Progenitor cell of endocrine pancreas (in vitro differentiated cells): ENCODE measurements at regions not wholly inside any gene's neighbourhood (a gene's known extent, or its start where the extent isn't known, plus 50 kb on each side); places are given as distances from the start of the nearest gene placed in this dataset.

ENCODE experiments used
- DNase-seq: peaks from one replicate; pipeline ENCODE4 v3.0.0; 2021; ENCODE audit warnings: low spot score; ENCODE audit not compliant: unreplicated experiment
- H3K27ac Mint-ChIP-seq: 2 replicates; pipeline ENCODE4 v1.8.0; 2021; ENCODE audit warnings: mild to moderate bottlenecking, moderate library complexity, mixed read lengths
- H3K27me3 Mint-ChIP-seq: 2 replicates; pipeline ENCODE4 v1.8.0; 2021; ENCODE audit warnings: mixed read lengths
- H3K36me3 Mint-ChIP-seq: 2 replicates; pipeline ENCODE4 v1.8.0; 2022; ENCODE audit warnings: mixed read lengths; ENCODE audit not compliant: insufficient read depth
- H3K4me1 Mint-ChIP-seq: 2 replicates; pipeline ENCODE4 v1.8.0; 2021; ENCODE audit warnings: low read depth, mixed read lengths
- H3K4me3 Mint-ChIP-seq: 2 replicates; pipeline ENCODE4 v1.8.0; 2021; ENCODE audit warnings: low read depth, mild to moderate bottlenecking, moderate library complexity, mixed read lengths
- H3K9me3 Mint-ChIP-seq: 2 replicates; pipeline ENCODE4 v1.8.0; 2021; ENCODE audit warnings: low read depth, mixed read lengths
- TF ChIP-seq, protein P1 (sequence below): fragments of 200-600 bp; sonication (generic); IDR thresholded peaks from one replicate; pipeline ENCODE4 v1.5.0; 2021; ENCODE audit warnings: antibody characterized with exemption, mild to moderate bottlenecking; ENCODE audit not compliant: unreplicated experiment

DNA sequence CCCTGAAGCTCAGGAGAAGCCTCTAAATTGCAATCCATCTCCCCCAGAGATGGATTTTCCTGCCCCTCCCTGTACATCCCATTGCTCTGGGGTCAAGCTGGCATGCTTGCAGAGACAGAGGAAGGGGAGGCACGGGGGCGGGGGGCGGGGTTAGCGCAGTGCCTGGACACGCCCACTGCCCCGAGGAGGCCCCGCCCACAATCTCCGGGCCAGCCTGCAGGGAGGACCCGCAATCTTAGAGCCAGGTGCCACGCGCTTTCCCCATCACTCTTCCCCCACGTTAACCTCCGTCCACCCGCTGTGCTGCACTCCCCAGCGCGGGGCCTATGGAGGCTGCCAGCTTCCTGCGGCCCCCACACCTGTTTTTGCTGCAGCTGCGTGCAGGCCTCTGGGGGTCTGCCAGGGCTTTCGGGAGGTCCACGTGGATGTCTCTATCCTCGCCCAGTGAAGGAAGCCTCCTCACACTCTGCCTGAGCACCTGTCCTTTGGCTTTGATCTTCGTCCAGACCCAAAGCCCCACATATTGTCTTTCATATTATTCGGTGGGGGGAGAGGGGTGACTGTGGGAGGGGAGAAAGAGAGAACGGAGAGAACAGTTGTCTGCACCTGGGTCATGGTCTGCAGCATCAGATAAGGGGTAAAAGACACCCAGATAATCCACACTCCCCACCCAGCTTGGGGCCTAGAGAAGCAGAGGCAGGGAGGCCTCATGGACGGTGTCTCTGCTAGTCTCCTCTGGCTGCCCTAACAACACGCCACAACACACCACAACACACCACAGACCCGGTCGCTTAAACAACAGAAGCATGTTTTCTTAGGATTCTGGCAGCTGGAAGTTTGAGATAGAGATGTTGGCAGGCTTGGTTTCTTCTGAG lies 118.0 kb upstream of the MEF2A start:
- H3K4me3 Mint-ChIP-seq: no peak overlapping the region
- H3K27ac Mint-ChIP-seq: peak overlapping the region; percentile 41
- TF ChIP-seq, protein P1, sequence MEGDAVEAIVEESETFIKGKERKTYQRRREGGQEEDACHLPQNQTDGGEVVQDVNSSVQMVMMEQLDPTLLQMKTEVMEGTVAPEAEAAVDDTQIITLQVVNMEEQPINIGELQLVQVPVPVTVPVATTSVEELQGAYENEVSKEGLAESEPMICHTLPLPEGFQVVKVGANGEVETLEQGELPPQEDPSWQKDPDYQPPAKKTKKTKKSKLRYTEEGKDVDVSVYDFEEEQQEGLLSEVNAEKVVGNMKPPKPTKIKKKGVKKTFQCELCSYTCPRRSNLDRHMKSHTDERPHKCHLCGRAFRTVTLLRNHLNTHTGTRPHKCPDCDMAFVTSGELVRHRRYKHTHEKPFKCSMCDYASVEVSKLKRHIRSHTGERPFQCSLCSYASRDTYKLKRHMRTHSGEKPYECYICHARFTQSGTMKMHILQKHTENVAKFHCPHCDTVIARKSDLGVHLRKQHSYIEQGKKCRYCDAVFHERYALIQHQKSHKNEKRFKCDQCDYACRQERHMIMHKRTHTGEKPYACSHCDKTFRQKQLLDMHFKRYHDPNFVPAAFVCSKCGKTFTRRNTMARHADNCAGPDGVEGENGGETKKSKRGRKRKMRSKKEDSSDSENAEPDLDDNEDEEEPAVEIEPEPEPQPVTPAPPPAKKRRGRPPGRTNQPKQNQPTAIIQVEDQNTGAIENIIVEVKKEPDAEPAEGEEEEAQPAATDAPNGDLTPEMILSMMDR: no peak
- DNase-seq: no peak
- H3K27me3 Mint-ChIP-seq: peaks cover 15% of the 10 kb centered on the region
- H3K4me1 Mint-ChIP-seq: peaks cover 4% of the 10 kb centered on the region
- no peaks in the 10 kb centered on the region for H3K9me3 Mint-ChIP-seq
- H3K36me3 Mint-ChIP-seq: no peaks in the 10 kb centered on the region

DNA sequence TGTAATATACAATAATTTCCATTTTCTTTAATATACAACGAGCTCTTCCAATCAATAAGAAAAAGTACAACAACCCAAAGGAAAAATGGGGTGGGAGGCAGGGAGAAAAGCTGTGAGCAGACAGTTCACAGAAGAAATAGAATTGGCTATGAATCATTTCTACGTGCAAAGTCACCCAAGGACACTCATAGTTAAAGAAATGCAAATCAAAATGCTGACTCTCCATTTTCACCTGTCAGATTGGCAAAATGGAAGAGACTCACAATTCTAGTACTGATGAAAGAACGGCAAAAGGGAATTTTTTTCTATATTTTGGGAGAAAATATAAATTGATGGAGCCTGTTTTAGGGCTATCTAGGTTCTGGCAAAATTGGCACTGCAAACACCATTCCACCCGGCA lies 116.3 kb upstream of the MEF2A start:
- TF ChIP-seq, protein P1: no peak
- Mint-ChIP-seq H3K9me3 (no peaks in the 10 kb centered on the region), H3K4me3 (no peak overlapping the region), H3K27ac (no peak overlapping the region), H3K4me1 (peaks cover 4% of the 10 kb centered on the region), H3K36me3 (no peaks in the 10 kb centered on the region), H3K27me3 (peaks cover 14% of the 10 kb centered on the region)
- no peak for DNase-seq

DNA sequence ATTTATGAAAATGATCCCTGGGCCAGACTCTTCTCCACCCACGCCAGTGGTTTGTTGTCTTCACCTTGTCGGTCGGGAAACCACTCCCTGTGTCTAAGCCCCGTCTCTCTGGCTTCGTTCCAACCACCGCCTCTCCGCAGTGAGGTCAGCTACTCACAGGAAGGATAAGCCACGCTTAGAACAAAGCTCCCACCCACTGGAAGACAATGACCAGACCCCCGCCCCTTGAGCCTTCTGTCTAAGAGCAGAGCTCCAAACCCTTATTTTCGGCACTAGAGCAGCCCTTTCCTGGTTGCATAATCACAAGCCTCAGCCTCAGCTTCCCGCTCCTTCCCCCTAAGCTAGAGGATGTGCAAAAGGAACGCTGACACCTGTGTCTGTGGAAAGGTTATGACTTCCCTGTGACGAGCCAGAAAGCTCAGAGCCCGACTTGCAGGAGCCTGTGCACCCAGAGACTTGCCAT lies 114.9 kb upstream of the MEF2A start:
- Mint-ChIP-seq H3K4me3 (no peak overlapping the region), H3K27me3 (peaks cover 11% of the 10 kb centered on the region), H3K4me1 (peaks cover 9% of the 10 kb centered on the region), H3K36me3 (no peaks in the 10 kb centered on the region), H3K27ac (no peak overlapping the region), H3K9me3 (no peaks in the 10 kb centered on the region)
- no peak for DNase-seq
- TF ChIP-seq, protein P1: no peak

DNA sequence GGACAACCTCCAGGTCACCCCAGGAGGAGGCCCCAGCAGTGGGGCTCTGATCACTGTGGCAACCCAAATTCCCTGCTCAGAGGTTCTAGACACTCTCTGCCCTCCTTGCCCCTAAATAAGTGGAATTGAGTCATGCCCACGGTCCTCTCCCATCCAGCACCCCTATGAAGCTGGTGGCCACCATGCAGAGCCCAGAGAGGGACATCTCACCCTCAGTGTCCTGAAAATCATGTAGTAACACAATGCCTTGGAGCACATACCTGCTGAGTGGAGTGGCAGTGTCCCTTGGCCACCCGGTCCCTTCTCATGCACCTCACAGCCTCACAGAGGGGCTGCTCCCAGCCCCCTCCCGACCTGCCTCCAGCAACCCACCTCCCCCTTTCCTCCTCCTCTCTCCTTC lies 114.3 kb upstream of the MEF2A start:
- TF ChIP-seq, protein P1: no peak
- no peaks in the 10 kb centered on the region for H3K9me3 Mint-ChIP-seq
- H3K36me3 Mint-ChIP-seq: no peaks in the 10 kb centered on the region
- peaks cover 14% of the 10 kb centered on the region for H3K27me3 Mint-ChIP-seq
- H3K27ac Mint-ChIP-seq: no peak overlapping the region
- H3K4me1 Mint-ChIP-seq: peaks cover 9% of the 10 kb centered on the region
- no peak overlapping the region for H3K4me3 Mint-ChIP-seq
- no peak for DNase-seq

DNA sequence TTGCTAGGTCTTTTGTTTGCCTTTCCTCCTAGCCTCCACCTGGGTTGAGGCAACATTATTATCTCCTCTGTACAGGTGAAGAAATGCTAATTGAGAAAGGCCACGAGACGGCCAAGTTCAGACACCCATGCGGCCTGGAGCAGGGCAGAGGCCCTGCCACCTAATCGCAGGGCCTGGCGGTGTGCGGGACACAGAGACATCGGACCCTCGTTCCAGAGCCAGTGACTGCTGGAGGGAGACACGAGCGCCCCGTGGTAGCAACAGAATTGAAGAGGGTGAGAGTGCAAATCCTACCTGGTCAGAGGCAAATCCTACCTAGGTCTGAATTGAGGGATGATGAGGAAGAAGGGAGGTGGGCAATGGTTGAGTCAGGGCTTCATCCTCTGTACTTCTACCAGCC lies 113.8 kb upstream of the MEF2A start:
- H3K9me3 Mint-ChIP-seq: no peaks in the 10 kb centered on the region
- no peak for DNase-seq
- H3K36me3 Mint-ChIP-seq: no peaks in the 10 kb centered on the region
- peaks cover 9% of the 10 kb centered on the region for H3K4me1 Mint-ChIP-seq
- H3K4me3 Mint-ChIP-seq: no peak overlapping the region
- no peak overlapping the region for H3K27ac Mint-ChIP-seq
- H3K27me3 Mint-ChIP-seq: peaks cover 16% of the 10 kb centered on the region
- TF ChIP-seq, protein P1: no peak
